GM19328 (cell line): ENCODE measurements at regions not wholly inside any gene's neighbourhood (a gene's known extent, or its start where the extent isn't known, plus 50 kb on each side); places are given as distances from the start of the nearest gene placed in this dataset.

ENCODE experiments used
- ATAC-seq: cut with Tn5 transposase; IDR thresholded peaks from one replicate; pipeline ENCODE4 v1.9.1; 2021; ENCODE audit warnings: mild to moderate bottlenecking, moderate library complexity; ENCODE audit not compliant: unreplicated experiment

DNA sequence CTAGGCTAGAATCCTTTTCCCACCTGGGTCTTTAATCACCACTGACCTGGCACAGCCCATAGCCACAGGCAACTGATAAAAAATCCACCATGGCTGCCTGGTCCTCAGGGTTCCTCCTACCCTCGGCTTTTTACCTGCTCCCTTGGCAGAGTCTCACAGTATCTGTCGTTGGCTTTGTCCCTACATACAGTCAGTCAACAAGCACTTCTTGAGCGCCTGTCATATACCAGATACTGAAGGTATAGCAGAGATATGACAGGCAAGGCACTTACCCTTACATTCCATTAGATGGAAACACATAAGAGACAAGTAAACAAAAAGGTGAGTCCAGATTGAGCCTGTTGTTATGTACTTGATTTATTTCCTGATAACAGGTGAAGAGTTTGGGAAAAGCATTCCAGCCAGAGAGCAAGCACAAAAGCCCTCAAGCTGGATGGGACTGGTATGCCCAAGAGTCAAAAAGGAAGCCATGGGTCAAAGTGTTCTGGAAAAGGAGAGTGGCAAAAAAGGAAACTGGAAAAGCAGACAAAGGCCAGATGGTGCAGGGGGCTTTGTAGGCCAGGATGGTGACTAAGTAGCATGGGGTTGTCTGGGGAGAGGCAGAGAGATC is 247.0 kb downstream of the CHD9NB start:
- ATAC-seq: no peak

DNA sequence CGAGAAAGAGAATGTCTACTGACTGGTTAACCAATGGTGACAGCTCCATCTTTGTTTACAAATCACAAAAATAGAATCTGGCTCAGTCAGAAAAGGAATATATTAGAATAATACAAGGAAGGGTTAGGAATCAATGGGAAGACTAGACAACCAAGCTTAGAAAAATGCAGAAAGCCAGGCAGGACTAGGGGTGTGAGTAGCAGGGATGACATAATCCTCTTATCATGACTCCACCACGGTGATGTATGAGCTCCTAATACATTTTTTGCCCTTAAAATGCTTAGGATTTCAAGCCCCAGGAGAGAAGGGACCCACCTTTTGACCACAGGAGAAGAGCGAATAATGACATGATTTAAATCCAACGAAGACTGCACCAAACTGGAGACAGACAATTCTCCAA is 252.3 kb downstream of the CHD9NB start:
- ATAC-seq: no peak

DNA sequence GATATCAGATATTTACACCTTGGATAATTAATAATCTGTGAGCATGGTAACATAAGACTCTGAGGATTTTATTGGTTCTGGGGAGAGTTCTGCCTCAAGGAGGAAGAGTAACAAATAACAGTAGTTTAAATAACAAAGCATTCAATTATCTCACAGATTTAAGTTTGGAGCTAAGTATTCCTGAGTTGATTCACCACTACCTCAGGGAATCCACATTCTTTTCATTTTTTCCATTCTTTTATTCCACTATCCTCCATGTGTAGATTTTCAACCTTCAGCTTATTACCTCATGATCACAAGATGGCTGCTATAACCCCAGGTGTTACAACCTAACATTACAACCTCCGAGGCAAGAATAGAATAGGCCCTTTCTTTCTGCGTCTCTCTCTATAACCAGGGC is 252.2 kb upstream of the TOX3 start:
- ATAC-seq: no peak

DNA sequence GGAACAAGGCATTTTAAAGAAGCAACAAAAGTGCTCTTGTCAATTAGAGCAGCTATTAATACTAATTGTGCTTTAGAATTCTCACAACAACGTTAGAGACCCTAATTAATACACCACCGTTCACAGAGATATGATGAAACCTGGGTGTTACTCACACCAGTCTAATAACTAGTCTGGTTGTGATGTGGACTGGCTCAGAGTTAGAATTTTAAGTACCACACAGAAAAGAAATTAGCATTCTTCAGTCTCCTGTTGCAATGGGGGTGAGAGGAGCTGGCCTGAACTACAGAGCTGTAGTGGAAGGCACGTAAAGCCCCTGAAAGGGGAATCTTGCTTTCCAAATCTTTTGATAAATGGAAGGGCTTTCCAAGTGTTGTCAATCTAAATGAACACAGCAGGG is 240.8 kb upstream of the TOX3 start:
- ATAC-seq: no peak

DNA sequence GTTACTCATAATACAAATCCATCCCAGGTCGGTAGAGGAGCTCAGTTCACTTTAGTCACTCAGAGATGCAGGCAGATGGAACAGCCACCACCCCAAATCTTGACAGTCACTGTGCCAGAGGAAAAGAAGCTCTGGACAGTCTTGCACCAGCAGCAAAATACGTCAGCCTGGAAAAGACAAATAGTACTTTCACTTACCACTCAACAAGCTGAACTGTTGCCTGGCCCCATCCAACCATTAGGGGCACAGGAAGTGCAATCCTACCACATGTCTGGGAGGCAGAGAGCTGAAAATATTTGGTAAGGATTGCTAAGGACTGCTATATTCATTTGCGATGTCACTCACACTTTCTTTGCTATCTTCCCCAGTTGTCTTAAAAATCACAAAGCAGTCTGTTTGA is 239.1 kb upstream of the TOX3 start:
- ATAC-seq: no peak

DNA sequence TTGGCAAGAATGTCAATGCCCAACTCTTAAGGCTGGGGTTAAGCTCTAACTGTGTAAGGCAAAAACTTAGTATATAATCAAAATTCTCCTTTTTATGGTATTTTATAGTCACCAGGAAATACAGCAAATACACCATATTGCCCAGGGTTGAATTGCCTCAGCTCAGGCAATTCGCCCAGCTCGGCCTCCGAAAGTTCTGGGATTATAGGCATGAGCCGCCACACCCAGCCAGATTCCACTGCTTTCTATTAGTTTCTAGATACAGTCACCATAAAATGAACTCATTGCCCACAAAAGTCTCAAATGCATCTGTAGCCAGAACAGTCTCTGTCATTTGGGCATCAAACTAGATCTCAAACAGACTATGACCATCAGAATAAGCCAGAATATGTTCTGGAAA is 238.7 kb upstream of the TOX3 start:
- ATAC-seq: no peak

DNA sequence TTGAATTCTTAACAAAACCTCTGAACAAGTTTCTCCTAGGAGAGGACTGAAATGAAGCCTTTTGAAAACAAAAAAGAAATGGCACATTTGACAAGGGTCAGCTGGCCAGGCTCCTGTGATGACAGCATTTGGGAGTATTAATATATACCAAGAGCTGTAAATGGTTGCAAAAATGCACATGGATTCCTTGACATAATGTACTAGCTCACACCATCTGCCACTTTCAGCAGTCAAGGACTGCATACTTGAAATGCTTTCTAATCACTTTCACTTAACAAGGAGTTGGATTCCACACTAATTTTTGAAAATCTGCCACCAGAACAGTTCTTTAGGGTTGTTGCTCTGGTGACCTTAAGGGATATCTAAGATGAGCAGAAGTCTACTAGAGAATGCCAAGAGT is 236.7 kb upstream of the TOX3 start:
- ATAC-seq: no peak

DNA sequence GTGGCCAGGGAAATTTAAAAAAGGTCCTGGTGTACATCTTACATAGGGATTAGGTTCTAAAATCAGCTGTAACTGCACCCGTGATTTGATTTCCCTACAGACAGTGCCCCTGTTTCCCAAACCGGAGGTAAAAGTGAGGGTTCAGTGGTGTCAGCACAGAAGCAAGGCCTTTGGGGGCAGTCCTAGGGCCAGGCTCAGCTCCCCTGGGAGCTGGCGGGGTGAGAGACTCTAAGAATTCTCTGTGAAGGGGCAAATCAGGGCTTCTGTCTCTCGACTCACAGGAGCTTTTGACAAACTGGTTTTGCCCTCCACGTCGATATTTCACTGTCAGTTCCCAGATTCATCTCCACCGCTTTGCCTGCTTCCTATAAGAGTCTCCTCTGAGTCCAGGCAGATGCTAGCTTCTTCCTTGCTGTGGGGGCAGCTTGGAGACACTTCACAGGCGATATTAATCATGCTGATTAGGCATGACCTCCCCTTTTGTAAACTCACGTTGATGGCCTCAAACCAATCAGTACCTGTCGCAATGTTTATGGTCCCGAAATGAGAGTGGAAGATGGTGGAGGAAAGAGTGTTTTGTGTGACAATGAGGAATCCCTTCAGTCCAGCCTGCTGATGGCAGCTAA is 234.2 kb upstream of the TOX3 start:
- ATAC-seq: no peak

DNA sequence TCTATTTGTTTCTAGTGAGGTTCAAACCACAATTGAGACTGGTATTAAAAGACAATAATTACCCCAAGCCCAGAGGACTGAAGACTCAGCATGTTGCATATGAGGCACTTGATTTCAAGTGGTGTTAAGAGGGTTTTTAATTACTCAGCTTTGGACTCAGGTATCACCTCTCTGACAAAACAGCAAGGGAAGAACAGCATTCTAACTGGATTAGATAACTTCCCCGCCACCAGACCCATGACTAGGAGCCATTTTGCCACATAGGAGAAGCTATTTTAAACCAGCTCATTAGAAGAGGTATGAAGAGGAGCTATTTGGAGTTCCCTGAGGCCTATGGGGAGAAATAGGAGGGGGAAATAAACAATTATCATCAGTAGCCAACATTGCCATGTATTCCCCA is 226.1 kb upstream of the TOX3 start:
- no peak for ATAC-seq

DNA sequence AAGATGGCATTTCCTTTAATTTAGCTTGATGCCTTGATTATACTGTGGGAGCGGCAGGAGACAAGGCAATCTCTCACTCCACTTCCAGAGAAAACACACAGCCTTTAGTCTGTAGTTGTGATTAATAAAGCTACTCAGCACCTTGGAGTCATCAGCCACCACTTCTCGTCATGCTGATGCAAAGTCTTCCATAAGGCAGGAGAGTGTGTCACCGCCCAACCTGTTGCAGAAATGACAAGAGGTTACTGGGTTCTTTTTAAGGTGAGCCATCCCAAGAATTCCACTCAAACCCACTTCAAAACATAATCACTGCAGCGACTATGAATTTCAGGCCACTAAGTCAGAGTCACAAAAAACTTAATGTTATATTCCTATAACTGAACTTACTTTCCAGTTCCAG is 223.9 kb upstream of the TOX3 start:
- no peak for ATAC-seq

DNA sequence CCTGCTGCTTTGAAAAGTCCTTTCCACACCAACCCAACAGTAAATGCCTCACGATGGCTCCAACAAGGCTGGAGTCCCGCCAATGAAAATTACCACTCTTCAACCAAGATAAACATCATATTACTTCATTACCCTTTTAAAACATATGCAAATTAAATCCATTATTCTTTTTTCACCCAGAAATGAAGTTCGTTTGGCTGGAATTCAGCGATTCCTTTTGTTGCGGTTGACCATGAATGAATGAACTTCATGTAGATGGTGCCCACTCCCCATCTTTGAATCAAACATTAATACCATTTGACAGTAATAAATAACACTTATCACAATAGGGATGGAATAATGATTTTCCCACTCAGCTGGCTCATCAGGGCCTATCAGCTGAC is 211.5 kb upstream of the TOX3 start:
- no peak for ATAC-seq

DNA sequence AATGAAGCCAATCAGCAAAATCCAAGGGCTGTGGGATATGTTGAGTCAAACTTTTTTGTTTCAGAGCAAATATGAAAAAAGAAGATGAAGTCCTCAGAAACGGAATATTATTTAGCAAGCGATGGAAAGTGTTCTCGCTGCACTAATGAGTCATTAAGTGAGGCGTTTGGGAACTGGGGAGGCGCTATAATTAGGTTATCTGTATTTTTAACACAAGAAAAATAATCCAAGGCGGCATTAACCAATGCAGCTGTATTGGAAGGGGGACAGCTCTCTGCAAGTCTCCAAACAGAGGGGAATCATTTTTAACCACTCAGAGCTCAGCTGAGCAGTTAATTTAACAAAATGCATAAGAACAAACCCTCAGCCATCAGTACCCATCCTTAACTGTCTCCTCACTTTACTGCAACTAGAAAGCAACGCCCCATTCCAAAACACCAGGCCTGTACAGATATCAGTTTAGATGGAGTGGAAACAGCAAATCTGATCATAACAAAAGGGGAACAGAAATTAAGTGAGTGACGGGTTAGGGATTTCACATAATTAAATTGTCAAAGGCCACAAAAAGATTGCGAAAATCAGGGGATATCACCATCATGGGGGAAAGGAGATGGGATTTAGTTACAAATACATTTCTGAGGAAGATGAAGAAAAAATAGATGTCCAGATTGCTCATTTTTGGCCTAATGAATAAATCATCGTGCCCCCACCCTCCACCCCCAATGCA is 211.0 kb upstream of the TOX3 start:
- no peak for ATAC-seq

DNA sequence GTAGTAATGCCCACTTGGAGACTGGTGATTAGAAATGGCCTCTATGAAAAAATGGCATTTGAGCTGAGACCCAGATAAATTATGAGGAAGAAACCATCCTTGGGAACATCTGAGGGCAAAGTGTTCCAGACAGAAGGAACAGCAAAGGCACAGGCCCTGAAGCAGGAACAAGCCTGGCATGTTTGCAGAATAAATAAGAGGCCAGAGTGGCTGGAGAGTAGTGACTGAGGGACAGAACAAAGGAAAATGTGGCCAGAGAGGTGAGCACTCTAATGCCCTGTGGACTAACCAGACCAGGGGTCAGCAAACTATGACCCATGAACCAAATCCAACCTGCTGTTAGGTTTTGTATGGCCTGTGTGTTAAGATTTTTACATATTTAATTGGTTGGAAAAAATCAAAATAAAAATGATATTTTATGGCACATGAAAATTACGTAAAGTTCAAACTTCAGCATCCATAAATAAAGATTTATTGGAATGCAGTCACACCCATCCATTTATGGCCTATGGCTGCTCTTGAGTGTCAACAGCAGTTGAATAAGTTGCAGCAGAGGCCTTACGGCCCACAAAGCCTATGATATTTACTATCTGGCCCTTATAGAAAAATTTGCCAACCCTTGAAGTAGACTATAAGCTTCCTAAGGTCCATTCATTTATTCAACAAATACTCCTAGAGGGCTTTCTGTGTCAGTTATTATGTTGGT is 210.0 kb upstream of the TOX3 start:
- ATAC-seq: no peak

DNA sequence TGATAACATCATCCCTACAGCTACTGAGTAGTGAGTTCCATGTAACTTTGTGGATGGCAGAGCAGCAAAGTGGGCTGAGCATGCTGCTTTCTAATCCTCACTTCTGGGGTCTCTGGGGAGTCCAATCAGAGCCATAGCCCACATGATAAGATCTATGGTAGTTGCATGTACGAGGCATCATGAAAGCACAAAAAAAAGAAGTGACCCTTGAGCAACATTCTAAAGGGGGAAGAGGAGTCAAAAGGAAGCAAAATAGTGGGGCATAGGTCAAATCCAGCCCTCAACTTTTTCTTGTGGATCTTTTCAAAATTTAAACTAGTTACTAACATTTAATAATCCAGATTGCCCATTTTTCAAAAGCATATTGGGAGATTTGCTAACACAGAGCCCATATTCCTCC is 208.5 kb upstream of the TOX3 start:
- ATAC-seq: no peak

DNA sequence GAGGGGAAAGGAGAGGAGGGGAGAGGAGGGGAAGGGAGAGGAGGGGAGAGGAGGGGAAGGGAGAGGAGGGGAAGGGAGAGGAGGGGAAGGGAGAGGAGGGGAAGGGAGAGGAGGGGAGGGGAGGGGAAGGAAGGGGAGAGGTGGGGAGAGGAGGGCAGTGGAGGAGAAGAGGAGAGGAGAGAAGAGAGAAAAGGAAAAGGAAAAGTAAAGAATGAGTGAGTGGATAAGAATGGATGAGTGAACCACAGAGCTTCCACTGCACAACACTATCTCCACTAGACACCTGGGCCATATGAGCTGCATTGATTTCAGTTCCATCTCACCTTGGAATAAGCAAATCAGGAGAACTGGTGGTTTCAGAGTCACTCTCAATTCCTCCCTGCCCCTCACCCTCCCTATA is 204.1 kb upstream of the TOX3 start:
- ATAC-seq: no peak

DNA sequence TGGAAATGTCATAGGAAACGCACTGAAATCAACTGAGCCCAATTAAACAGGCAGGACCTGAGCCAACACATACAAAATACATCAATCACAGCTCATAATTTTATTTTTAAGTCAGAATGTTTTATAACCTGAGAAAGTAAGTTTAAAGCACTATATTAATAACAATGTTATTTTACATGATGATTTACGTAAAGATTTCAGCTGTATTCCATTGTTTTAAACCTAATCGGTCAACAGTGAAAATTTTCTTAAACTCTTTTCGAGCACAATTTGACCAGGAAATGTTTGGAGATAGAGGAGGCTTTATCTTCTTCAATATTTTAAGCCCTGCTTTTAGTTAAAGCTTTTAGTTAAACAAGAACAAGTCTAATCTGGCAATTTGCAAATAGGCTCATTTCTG is 201.8 kb upstream of the TOX3 start:
- ATAC-seq: no peak

DNA sequence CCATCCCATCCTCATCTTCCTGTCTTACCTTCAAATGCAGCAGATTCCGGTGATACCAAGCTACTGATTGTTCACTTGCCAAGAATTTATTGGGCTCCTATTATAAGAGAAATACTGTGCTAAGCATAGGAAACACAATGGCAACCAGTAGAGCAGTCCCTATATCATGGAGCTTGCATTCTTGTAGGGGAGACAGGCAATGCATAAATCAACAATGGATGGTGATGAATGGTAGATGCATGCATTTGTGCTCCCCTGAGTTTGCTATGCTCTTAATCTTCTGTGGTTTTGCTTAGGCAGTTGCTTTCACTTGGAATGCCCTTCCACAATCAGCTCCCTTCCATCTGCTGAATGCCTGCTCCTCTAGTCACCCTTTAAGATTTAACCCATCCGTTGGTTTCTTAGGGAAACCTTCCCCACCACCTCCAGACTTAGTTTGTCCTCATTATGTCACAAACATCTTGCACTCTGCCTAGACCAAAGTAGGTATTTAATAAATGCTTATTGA is 200.2 kb upstream of the TOX3 start:
- ATAC-seq: no peak

DNA sequence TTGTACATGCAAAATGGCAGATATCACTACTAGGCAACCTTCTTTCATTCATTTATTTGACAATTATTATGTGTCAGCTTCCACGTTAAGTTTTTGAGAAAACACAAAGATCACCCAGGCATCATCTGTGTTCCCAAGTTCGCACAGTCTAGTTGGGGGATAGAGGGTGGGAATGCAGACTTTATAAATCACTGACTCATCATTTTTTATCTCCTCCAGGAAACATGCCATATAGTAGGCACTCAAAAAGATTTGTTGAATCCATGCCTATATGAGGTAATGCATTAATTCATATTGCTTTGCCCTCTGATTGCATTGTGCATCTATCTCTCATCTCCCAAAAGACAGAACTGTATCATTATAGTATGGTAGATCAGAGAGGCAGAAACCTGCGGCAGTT is 196.8 kb upstream of the TOX3 start:
- no peak for ATAC-seq

DNA sequence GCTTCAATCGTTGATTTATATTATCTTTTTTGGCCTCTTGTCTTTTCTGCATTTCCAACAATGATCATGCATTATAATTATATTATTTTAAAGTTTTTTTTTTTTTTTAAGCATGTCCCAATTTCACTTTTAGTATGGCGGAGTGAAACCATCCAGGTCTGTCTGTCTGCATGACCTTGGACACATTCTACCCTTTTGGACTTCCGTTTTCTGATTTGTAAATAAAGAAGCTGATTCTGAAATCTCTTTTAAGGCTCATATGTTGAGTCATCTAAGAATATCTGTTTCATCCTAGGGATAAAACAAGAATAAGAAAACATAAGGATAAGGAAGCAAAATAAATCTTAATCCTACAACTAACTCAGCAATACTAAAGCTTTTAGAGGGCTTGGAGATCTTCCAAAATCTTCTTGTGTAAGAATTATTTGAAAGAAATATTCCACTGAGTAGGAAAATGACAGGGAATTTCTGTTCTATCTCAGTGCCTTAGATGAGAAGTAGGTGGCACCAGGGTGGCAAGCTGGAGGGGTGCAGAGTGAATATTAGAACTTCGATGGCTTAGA is 195.7 kb upstream of the TOX3 start:
- no peak for ATAC-seq

DNA sequence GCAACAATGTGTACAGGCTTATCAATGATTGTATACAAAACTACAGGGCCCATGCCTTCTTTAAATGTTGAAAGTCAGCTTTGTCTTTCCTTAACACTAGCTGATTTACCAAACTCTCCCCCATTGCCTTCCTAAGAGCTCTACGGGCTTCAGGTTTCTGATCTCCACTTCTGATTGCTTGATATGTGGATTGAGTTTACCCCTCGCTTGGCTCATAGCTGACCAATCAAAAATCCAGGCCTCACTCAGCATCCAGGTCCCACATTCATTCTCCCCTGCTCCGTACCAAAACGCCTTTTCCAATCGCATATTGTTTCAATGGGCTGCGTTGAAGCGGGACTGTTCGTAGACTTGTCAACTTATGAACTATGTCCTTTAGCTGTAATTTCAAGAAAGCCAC is 195.1 kb upstream of the TOX3 start:
- no peak for ATAC-seq

DNA sequence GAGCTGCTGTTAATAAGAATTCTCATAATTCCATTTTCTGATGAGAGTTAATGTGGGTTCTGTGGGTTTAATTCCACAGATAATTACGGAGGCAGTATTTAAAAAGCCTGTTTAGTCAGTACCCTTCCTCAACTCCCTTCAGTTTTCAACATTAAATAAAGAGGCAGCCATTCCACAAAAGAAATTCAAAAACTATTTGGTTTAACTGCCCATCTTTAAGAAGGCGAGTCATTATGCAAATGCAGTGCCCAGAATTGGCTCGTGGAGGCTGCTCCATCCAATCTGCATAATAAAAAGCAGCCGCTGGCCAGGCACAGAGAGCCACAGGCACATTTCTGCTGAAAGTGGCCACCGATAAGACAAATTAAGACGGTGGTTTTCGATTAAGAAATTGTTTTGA is 194.4 kb upstream of the TOX3 start:
- no peak for ATAC-seq

DNA sequence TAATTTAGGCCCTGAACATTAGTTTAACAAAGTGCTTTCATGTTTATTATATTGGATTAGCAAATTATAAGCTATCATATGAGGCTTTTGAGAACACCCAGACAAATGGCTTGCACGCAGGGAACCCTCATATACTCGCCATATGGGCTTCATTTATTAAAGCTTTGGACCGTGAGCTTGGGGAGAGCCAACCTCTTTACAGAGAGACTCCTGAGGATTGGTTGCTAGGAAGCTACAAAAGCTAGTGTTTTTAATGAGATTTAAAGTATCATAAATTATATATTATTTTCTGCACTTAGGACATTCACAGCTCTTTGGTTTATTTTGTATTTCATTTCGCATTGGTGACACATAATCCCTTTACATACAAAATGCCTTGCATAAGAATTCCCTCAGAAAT is 193.8 kb upstream of the TOX3 start:
- no peak for ATAC-seq
